Posterior vena cava (tissue), 2 donors: ENCODE measurements at regions not wholly inside any gene's neighbourhood (a gene's known extent, or its start where the extent isn't known, plus 50 kb on each side); places are given as distances from the start of the nearest gene placed in this dataset.

Experiments
- DNase-seq: peaks from one replicate; pipeline ENCODE4 v3.0.0-alpha.2; 2020; ENCODE audit warnings: low spot score
- intact Hi-C, 2 donors: fragments of 100-400 bp; cut with DNase I; formaldehyde crosslinking; loops; one replicate each; pipeline versions ENCODE4 v1.14.1 to v1.14.2; 2022 to 2023
- donor health status: DM: yes; HTN: yes; CAD: no.
- donor health status: DM: yes; HTN: yes; CAD: no.

GRCh38 chrX:13121020-13121555, 76.7 kb upstream of the FAM9C start:
- intact Hi-C loops: loop anchor here in 1 of 2 donors (10.0 kb wide), 1 partner anchor 254 kb away; no protein-coding TSS in a partner anchor
- DNase-seq: no peak

GRCh38 chrX:13120017-13120416, 75.6 kb upstream of the FAM9C start:
- DNase-seq: no peak
- intact Hi-C loops: loop anchor here in 1 of 2 donors (10.0 kb wide), 1 partner anchor 255 kb away; no protein-coding TSS in a partner anchor

- intact Hi-C loops: loop anchor here in 1 of 2 donors (10.0 kb wide), 1 partner anchor 365 kb away; no protein-coding TSS in a partner anchor
- no peak for DNase-seq
Observed at GRCh38 chrX:13119386-13119785, 75.0 kb upstream of the FAM9C start.

GRCh38 chrX:13115146-13115855, 70.9 kb upstream of the FAM9C start:
- intact Hi-C loops: loop anchor here in 1 of 2 donors (10.0 kb wide), 1 partner anchor 370 kb away; no protein-coding TSS in a partner anchor
- no peak for DNase-seq

- intact Hi-C loops: loop anchor here in 1 of 2 donors (10.0 kb wide), 1 partner anchor 372 kb away; no protein-coding TSS in a partner anchor
- DNase-seq: no peak
Observed at GRCh38 chrX:13112499-13112898, 68.1 kb upstream of the FAM9C start.

- peak; percentile 86 for DNase-seq
- intact Hi-C loops: loop anchor here in 1 of 2 donors (10.0 kb wide), 1 partner anchor 374 kb away; no protein-coding TSS in a partner anchor
Observed at GRCh38 chrX:13110433-13111324, 66.3 kb upstream of the FAM9C start.

- intact Hi-C loops: loop anchor here in 1 of 2 donors (10.0 kb wide), 1 partner anchor 375 kb away; no protein-coding TSS in a partner anchor
Observed at GRCh38 chrX:13109817-13110216, 65.4 kb upstream of the FAM9C start.

GRCh38 chrX:13103914-13104274, 59.5 kb upstream of the FAM9C start:
- intact Hi-C loops: no loop called here
- DNase-seq: no peak

More at GRCh38 chrX:13109817-13110216, 65.4 kb upstream of the FAM9C start:
- DNase-seq: no peak

GRCh38 chrX:13103188-13103913, 58.9 kb upstream of the FAM9C start:
- no peak for DNase-seq
- intact Hi-C loops: no loop called here

GRCh38 chrX:13102636-13103035, 58.2 kb upstream of the FAM9C start:
- intact Hi-C loops: no loop called here
- DNase-seq: no peak

GRCh38 chrX:13101441-13102139, 57.2 kb upstream of the FAM9C start:
- DNase-seq: peak; percentile 89
- intact Hi-C loops: no loop called here

GRCh38 chrX:13099121-13099520, 54.7 kb upstream of the FAM9C start:
- DNase-seq: no peak
- intact Hi-C loops: loop anchor here in 1 of 2 donors (10.0 kb wide), 1 partner anchor 114 kb away; no protein-coding TSS in a partner anchor

GRCh38 chrX:13096728-13097127, 52.3 kb upstream of the FAM9C start:
- intact Hi-C loops: loop anchor here in 1 of 2 donors (10.0 kb wide), 1 partner anchor 112 kb away; no protein-coding TSS in a partner anchor
- no peak for DNase-seq

- no peak for DNase-seq
- intact Hi-C loops: loop anchor here in 1 of 2 donors (10.0 kb wide), 1 partner anchor 110 kb away; no protein-coding TSS in a partner anchor
Observed at GRCh38 chrX:13094828-13095341, 50.5 kb upstream of the FAM9C start.

- DNase-seq: no peak
- intact Hi-C loops: loop anchor here in 1 of 2 donors (10.0 kb wide), 1 partner anchor 110 kb away; no protein-coding TSS in a partner anchor
Observed at GRCh38 chrX:13094374-13094773, 50.0 kb upstream of the FAM9C start.
